Fibroblast of mammary gland (primary cell): ENCODE measurements at regions not wholly inside any gene's neighbourhood (a gene's known extent, or its start where the extent isn't known, plus 50 kb on each side); places are given as distances from the start of the nearest gene placed in this dataset.
"Not testable (repeated sequence)": the region's sequence is repeated elsewhere in the genome, so short reads cannot be mapped to it uniquely, and the experiment has no call there.

ENCODE experiments used
- DNase-seq: peaks from one replicate; pipeline ENCODE4 v3.0.0-alpha.2; 2010; ENCODE audit warnings: low read depth
- H3K4me3 ChIP-seq: 2 replicates; pipeline ENCODE4 v1.5.1; 2011; ENCODE audit warnings: low read depth, mild to moderate bottlenecking, low read length, moderate library complexity; ENCODE audit not compliant: control insufficient read depth
- TF ChIP-seq, protein P1 (sequence below): conservative IDR thresholded peaks from 2 replicates; pipeline ENCODE4 v1.5.1; 2011; ENCODE audit warnings: low read depth, low read length, inconsistent platforms; ENCODE audit not compliant: control insufficient read depth, insufficient read depth

DNA sequence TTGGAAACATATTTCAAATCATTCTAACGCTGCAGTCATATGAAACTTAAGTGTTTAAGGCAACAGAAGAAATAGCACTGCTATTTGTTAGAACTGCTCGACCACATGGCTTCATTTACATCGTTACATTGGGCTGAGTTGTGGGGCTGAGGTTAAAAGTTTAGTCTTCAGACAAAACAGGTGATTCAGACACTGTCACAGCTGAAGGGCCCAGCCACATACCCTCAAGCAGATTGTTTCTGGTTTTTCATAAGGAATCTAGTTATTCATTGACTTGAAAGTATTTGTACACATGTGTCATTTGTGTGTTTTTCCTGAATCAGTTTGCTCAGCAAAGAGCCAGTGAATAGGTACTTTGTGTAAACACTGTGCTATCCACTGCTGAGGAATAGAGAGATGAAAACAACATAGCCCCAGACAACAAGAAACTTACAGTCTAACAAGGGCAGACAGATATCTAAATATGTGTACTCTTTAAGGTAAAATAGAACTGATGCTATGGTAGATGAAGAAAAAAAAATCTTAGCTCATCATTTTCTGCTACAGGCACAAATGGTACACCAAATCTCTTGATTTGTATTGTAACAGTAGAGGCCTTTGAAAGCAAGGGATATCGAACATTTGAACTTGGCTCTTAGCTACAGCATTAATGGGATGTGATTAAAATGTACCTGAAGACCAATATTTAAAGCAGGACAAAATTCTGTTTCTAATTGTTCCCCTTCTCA lies 357.6 kb upstream of the RPS23 start:
- TF ChIP-seq, protein P1, sequence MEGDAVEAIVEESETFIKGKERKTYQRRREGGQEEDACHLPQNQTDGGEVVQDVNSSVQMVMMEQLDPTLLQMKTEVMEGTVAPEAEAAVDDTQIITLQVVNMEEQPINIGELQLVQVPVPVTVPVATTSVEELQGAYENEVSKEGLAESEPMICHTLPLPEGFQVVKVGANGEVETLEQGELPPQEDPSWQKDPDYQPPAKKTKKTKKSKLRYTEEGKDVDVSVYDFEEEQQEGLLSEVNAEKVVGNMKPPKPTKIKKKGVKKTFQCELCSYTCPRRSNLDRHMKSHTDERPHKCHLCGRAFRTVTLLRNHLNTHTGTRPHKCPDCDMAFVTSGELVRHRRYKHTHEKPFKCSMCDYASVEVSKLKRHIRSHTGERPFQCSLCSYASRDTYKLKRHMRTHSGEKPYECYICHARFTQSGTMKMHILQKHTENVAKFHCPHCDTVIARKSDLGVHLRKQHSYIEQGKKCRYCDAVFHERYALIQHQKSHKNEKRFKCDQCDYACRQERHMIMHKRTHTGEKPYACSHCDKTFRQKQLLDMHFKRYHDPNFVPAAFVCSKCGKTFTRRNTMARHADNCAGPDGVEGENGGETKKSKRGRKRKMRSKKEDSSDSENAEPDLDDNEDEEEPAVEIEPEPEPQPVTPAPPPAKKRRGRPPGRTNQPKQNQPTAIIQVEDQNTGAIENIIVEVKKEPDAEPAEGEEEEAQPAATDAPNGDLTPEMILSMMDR = no peak
- H3K4me3 ChIP-seq = no peak overlapping the region
- peak; percentile 75 for DNase-seq

DNA sequence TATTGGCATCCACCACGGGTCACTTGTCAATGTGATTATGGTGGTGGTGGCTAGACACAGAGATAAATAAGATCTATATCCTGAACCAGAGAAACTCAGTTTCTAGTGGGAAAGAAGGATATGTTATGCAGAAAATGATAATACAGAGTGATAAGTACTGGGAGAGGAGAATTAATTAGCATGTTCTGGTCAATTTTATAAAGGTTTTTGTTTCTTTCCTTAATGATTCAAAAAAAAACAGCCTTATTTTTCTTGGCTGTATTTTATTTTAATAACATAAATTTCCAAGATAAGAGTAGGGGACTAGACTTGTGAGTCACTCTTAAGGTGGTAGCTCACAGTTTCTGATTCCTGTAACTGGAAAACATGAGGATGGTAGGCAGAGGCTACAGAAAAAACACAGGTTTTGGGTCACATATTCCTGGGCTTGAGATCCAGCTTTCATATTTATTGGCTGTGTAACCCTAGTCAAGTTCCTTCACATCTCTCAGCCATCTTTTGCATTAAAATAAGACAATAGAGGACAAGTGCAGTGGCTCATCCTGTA lies 350.3 kb upstream of the RPS23 start:
- TF ChIP-seq, protein P1 = no peak
- no peak overlapping the region for H3K4me3 ChIP-seq
- no peak for DNase-seq

DNA sequence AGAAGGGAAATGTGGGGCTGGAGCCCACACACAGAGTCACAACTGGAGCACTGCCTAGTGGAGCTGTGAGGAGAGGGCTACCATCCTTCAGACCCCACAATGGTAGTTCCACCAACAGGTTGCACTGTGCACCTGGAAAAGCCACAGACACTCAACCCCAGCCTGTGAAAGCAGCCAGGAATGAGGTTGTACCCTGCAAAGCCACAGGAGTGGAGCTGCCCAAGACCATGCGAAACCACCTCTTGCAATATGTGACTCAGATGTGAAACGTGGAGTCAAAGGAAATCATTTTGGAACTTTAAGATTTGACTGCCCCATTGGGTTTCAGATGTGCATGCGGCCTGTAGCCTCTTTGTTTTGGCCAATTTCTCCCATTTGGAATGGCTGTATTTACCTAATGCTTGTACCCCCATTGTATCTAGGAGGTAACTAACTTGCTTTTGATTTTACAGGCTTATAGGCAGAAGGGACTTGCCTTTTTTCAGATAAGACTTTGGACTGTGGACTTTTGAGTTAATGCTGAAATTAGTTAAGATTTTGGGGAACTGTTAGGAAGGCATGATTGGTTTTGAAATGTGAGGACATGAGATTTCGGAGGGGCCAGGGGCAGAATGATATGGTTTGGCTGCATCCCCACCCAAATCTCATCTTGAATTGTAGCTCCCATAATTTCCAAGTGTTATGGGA lies 348.9 kb upstream of the RPS23 start:
- not testable (repeated sequence) for DNase-seq, H3K4me3 ChIP-seq

DNA sequence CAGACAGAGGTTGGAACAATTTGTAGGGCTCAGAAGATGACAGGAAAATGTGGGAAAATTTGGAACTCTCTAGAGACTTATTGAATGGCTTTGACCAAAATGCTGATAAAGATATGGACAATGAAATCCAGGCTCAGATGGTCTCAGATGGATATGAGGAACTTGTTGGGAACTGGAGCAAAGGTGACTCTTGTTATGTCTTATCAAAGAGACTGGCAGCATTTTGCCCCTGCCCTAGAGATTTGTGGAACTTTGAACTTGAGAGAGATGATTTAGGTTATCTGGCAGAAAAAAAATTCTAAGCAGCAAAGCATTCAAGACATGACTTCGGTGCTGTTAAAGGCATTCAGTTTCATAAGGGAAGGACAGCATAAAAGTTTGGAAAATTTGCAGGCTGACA lies 347.9 kb upstream of the RPS23 start:
- not testable (repeated sequence) for DNase-seq, H3K4me3 ChIP-seq

DNA sequence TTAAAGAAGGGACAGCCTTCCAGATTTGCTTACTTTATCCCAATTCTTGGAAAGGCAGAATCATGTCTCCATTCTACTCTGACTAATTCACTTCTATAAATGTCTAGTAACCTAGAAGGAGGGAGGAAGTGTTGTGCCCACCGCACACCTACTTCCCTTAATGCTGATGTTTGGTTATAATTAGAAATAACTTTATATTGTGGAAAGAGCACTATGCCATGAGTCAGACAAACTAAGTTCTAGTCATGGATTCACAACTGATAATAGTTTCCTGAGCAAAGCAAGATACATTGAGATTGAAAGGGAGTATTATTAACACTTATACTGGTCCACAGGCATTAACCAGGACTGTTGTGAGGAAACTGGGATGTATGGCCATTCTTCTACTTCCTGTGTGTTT lies 345.9 kb upstream of the RPS23 start:
- no peak overlapping the region for H3K4me3 ChIP-seq
- no peak for DNase-seq
- TF ChIP-seq, protein P1 = no peak

DNA sequence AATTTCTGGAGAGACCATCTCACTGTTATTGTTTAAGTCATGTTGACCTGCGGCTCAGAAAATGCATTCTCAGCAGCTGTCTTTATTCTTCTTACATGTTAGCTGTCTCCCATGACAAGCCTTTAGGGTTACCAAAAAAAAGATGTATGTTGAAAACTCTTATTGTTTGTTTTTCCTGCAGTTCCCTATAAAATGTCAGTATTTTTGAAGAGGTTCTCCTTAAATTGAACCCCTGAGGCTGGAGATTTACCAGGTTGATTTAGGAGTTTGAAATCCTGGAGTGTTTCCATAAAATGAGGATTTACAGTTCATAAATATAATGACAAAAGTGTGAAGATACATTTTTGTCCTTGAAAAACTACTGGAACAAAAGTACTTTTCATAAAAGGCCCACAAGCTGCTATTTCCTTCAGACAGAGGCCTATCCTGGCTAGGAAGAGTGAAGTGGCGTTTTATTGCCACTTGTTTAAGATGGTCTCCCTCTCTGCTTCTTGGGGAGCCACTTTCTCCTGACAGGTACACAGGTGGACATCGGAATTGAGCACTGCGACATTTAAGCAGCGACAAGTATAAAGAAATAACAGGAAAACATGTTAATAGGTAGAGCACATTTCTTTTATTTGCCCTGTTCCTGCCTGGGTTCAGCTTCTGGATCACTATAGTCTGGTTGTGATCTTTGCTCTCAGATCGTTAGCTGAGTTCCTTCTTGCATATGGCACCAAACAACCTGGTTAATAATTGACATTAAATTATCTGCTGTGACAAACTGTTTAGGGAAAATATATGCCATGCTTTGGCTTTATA lies 344.8 kb upstream of the RPS23 start:
- no peak overlapping the region for H3K4me3 ChIP-seq

DNA sequence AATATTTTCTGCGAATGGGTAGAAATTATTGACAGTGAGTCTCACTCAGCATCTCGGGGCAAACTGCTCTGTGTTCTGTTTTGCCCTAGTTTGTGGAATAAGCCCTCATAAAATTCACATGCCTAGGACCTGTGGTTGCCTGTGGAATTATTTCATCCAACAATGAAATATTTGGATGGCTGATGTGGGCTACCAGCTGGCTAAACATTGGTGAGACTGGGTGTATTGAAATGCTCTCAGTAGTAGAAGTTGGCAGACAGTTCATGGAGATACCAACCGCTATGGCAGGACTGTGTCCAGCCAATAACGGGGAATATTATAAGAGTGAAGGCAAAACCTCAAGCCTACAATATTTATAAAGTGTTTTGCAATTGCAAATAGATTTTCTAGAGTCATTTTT lies 344.1 kb upstream of the RPS23 start:
- DNase-seq = no peak
- H3K4me3 ChIP-seq = no peak overlapping the region
- TF ChIP-seq, protein P1 = no peak

More for the DNA sequence above, 344.8 kb upstream of the RPS23 start:
- no peak for DNase-seq
- TF ChIP-seq, protein P1 = no peak
